ENCODE measurements at regions not wholly inside any gene's neighbourhood (a gene's known extent, or its start where the extent isn't known, plus 50 kb on each side); places are given as distances from the start of the nearest gene placed in this dataset.

- no peak for TF ChIP-seq ZBTB33 (IDR thresholded peaks at IDR 0.05)
- TF ChIP-seq TAF1 (conservative IDR thresholded peaks at IDR 0.05), result no peak
- no peak for TF ChIP-seq CTCF (IDR thresholded peaks at IDR 0.05; ENCODE audit: low read depth, low read length, missing input control)
- no peak for TF ChIP-seq RAD21 (IDR thresholded peaks at IDR 0.05)
- TF ChIP-seq HNF4G (IDR thresholded peaks at IDR 0.05), result no peak
- TF ChIP-seq REST (IDR thresholded peaks at IDR 0.05), result no peak
- TF ChIP-seq JUND (IDR thresholded peaks at IDR 0.05), result no peak
- TF ChIP-seq MAX (IDR thresholded peaks at IDR 0.05), result no peak
- TF ChIP-seq HNF4A (conservative IDR thresholded peaks at IDR 0.05), result no peak
- TF ChIP-seq SP1 (IDR thresholded peaks at IDR 0.05), result no peak
- no peak for TF ChIP-seq GABPA (IDR thresholded peaks at IDR 0.05 in 1 of 2, conservative IDR thresholded peaks at IDR 0.05 in 1 of 2)
These were observed 115.1 kb downstream of the SLC30A10 start for GRCh38 chr1:219813294-219813693.
